HUES6 (cell line): ENCODE measurements at regions not wholly inside any gene's neighbourhood (a gene's known extent, or its start where the extent isn't known, plus 50 kb on each side); places are given as distances from the start of the nearest gene placed in this dataset.

Source experiments
- H3K27ac ChIP-seq: 2 replicates; pipeline ENCODE4 v1.7.0; 2013; ENCODE audit warnings: low read depth, mild to moderate bottlenecking, low read length, inconsistent platforms
- H3K27me3 ChIP-seq: 2 replicates; pipeline ENCODE4 v1.6.1; 2013; ENCODE audit warnings: low read length; ENCODE audit not compliant: control insufficient read depth, insufficient read depth
- H3K36me3 ChIP-seq: 2 replicates; pipeline ENCODE4 v1.6.1; 2013; ENCODE audit warnings: low read length; ENCODE audit not compliant: control insufficient read depth, insufficient read depth
- H3K4me1 ChIP-seq: 2 replicates; pipeline ENCODE4 v1.6.1; 2013; ENCODE audit warnings: low read length; ENCODE audit not compliant: control insufficient read depth, insufficient read depth
- H3K4me3 ChIP-seq: 2 replicates; pipeline ENCODE4 v1.5.1; 2013; ENCODE audit warnings: low read depth, low read length
- H3K9ac ChIP-seq: one replicate; pipeline ENCODE4 v1.6.1; 2013; ENCODE audit warnings: mild to moderate bottlenecking, low read length
- H3K9me3 ChIP-seq: 2 replicates; pipeline ENCODE4 v1.6.1; 2013; ENCODE audit warnings: low read depth, low read length; ENCODE audit not compliant: control insufficient read depth, insufficient read depth

GRCh38 chr2:163269374-163270021 is 430.9 kb upstream of the KCNH7 start:
- Histone ChIP-seq H3K4me3 (no peak overlapping the region), H3K4me1 (no peaks in the 10 kb centered on the region), H3K9me3 (no peaks in the 10 kb centered on the region), H3K36me3 (no peaks in the 10 kb centered on the region), H3K9ac (no peak overlapping the region), H3K27ac (no peak overlapping the region), H3K27me3 (no peaks in the 10 kb centered on the region)

- Histone ChIP-seq H3K4me1 (no peaks in the 10 kb centered on the region), H3K4me3 (no peak overlapping the region), H3K27me3 (no peaks in the 10 kb centered on the region), H3K9me3 (no peaks in the 10 kb centered on the region), H3K27ac (no peak overlapping the region), H3K36me3 (no peaks in the 10 kb centered on the region), H3K9ac (no peak overlapping the region)
Observed at GRCh38 chr2:163266772-163267171, 428.2 kb upstream of the KCNH7 start.

- Histone ChIP-seq H3K27me3 (no peaks in the 10 kb centered on the region), H3K4me1 (no peaks in the 10 kb centered on the region)
Observed at GRCh38 chr2:163265562-163265961, 427.0 kb upstream of the KCNH7 start.

GRCh38 chr2:163264341-163264740 is 425.8 kb upstream of the KCNH7 start:
- Histone ChIP-seq H3K9ac (no peak overlapping the region), H3K9me3 (no peaks in the 10 kb centered on the region), H3K36me3 (no peaks in the 10 kb centered on the region), H3K4me1 (no peaks in the 10 kb centered on the region), H3K4me3 (no peak overlapping the region), H3K27me3 (no peaks in the 10 kb centered on the region), H3K27ac (no peak overlapping the region)

More at GRCh38 chr2:163265562-163265961, 427.0 kb upstream of the KCNH7 start:
- Histone ChIP-seq H3K9me3 (no peaks in the 10 kb centered on the region), H3K36me3 (no peaks in the 10 kb centered on the region), H3K4me3 (no peak overlapping the region), H3K27ac (no peak overlapping the region), H3K9ac (no peak overlapping the region)

- no peaks in the 10 kb centered on the region for H3K36me3 ChIP-seq
- H3K4me1 ChIP-seq = no peaks in the 10 kb centered on the region
- H3K27me3 ChIP-seq = no peaks in the 10 kb centered on the region
- no peak overlapping the region for H3K27ac ChIP-seq
- H3K9ac ChIP-seq = no peak overlapping the region
- H3K9me3 ChIP-seq = no peaks in the 10 kb centered on the region
- no peak overlapping the region for H3K4me3 ChIP-seq
Observed at GRCh38 chr2:163259489-163259888, 420.9 kb upstream of the KCNH7 start.

- Histone ChIP-seq H3K27ac (no peak overlapping the region), H3K9me3 (no peaks in the 10 kb centered on the region), H3K36me3 (no peaks in the 10 kb centered on the region), H3K9ac (no peak overlapping the region), H3K4me3 (no peak overlapping the region), H3K4me1 (no peaks in the 10 kb centered on the region), H3K27me3 (no peaks in the 10 kb centered on the region)
Observed at GRCh38 chr2:163255086-163255485, 416.5 kb upstream of the KCNH7 start.

GRCh38 chr2:163253621-163254285 is 415.2 kb upstream of the KCNH7 start:
- no peak overlapping the region for H3K9ac ChIP-seq
- no peaks in the 10 kb centered on the region for H3K9me3 ChIP-seq
- no peaks in the 10 kb centered on the region for H3K36me3 ChIP-seq
- H3K4me1 ChIP-seq = no peaks in the 10 kb centered on the region
- H3K27me3 ChIP-seq = no peaks in the 10 kb centered on the region
- H3K27ac ChIP-seq = no peak overlapping the region
- no peak overlapping the region for H3K4me3 ChIP-seq

GRCh38 chr2:163252199-163252598 is 413.6 kb upstream of the KCNH7 start:
- H3K9me3 ChIP-seq = no peaks in the 10 kb centered on the region

GRCh38 chr2:163248376-163249253 is 410.0 kb upstream of the KCNH7 start:
- Histone ChIP-seq H3K27me3 (no peaks in the 10 kb centered on the region), H3K9me3 (no peaks in the 10 kb centered on the region), H3K4me3 (no peak overlapping the region), H3K9ac (no peak overlapping the region), H3K4me1 (peaks cover 6% of the 10 kb centered on the region; the same call in 1 of the 2 replicates), H3K27ac (no peak overlapping the region), H3K36me3 (no peaks in the 10 kb centered on the region)

More at GRCh38 chr2:163252199-163252598, 413.6 kb upstream of the KCNH7 start:
- Histone ChIP-seq H3K4me3 (no peak overlapping the region), H3K27ac (no peak overlapping the region), H3K9ac (no peak overlapping the region), H3K27me3 (no peaks in the 10 kb centered on the region), H3K4me1 (peaks cover 6% of the 10 kb centered on the region; the same call in 1 of the 2 replicates), H3K36me3 (no peaks in the 10 kb centered on the region)

- no peak overlapping the region for H3K4me3 ChIP-seq
- H3K9ac ChIP-seq = no peak overlapping the region
- no peak overlapping the region for H3K27ac ChIP-seq
Observed at GRCh38 chr2:163247847-163248220, 409.3 kb upstream of the KCNH7 start.

More at GRCh38 chr2:163247847-163248220, 409.3 kb upstream of the KCNH7 start:
- H3K9me3 ChIP-seq = no peaks in the 10 kb centered on the region
- no peaks in the 10 kb centered on the region for H3K36me3 ChIP-seq
- no peaks in the 10 kb centered on the region for H3K27me3 ChIP-seq
- H3K4me1 ChIP-seq = peaks cover 6% of the 10 kb centered on the region; the same call in 1 of the 2 replicates
